Karpas-422 (cell line): ENCODE measurements at regions not wholly inside any gene's neighbourhood (a gene's known extent, or its start where the extent isn't known, plus 50 kb on each side); places are given as distances from the start of the nearest gene placed in this dataset.
A peak's percentile ranks its signal among the peaks of the same experiment; 100 is the strongest.

Source experiments
- DNase-seq: peaks from one replicate; pipeline ENCODE4 v3.0.0-alpha.2; 2015
- H2AFZ ChIP-seq: fragments of 200-600 bp; sonication (generic); 2 replicates; pipeline ENCODE4 v1.6.1; 2014; ENCODE audit warnings: antibody characterized with exemption, low read length, mixed read lengths
- H3K27ac ChIP-seq: fragments of 200-600 bp; sonication (generic); 2 replicates; pipeline ENCODE4 v1.5.1; 2014; ENCODE audit warnings: mild to moderate bottlenecking, low read length, moderate library complexity
- H3K27me3 ChIP-seq: fragments of 200-600 bp; sonication (generic); 2 replicates; pipeline ENCODE4 v1.6.1; 2014; ENCODE audit warnings: low read length, mixed read lengths
- H3K36me3 ChIP-seq: fragments of 200-600 bp; sonication (generic); 2 replicates; pipeline ENCODE4 v1.6.1; 2014; ENCODE audit warnings: low read length, mixed read lengths; ENCODE audit not compliant: insufficient read depth
- H3K4me1 ChIP-seq: fragments of 200-600 bp; sonication (generic); 2 replicates; pipeline ENCODE4 v1.6.1; 2014; ENCODE audit warnings: mild to moderate bottlenecking, low read length, mixed read lengths
- H3K4me2 ChIP-seq: fragments of 200-600 bp; sonication (generic); 2 replicates; pipeline ENCODE4 v1.6.1; 2014; ENCODE audit warnings: low read length, low read depth, mild to moderate bottlenecking; ENCODE audit not compliant: poor library complexity, severe bottlenecking
- H3K4me3 ChIP-seq: fragments of 200-600 bp; sonication (generic); 2 replicates; pipeline ENCODE4 v1.5.1; 2014; ENCODE audit warnings: mild to moderate bottlenecking, antibody characterized with exemption, low read length, mixed read lengths
- H3K79me2 ChIP-seq: fragments of 200-600 bp; sonication (generic); 2 replicates; pipeline ENCODE4 v1.6.1; 2014; ENCODE audit warnings: mild to moderate bottlenecking, low read length, mixed read lengths
- H3K9ac ChIP-seq: fragments of 200-600 bp; sonication (generic); 2 replicates; pipeline ENCODE4 v1.6.0; 2014; ENCODE audit warnings: low read length
- H3K9me2 ChIP-seq: fragments of 200-600 bp; sonication (generic), shearing (Covaris generic); replicated peaks from 2 replicates; pipeline ENCODE4 v1.6.0; 2014; ENCODE audit warnings: mild to moderate bottlenecking, low read length, moderate library complexity; ENCODE audit not compliant: insufficient read depth
- H3K9me3 ChIP-seq: fragments of 300-700, 200-600 bp; sonication (generic); 2 replicates; pipeline ENCODE4 v1.6.1; 2014; ENCODE audit warnings: low read length, mixed read lengths
- H4K20me1 ChIP-seq: fragments of 200-600 bp; sonication (generic); 2 replicates; pipeline ENCODE4 v1.6.1; 2014; ENCODE audit warnings: mild to moderate bottlenecking, antibody characterized with exemption, low read length, low read depth; ENCODE audit not compliant: insufficient read depth

- Histone ChIP-seq H2AFZ (no peak overlapping the region), H3K4me3 (peak overlapping the region; percentile 25; the same call in 1 of the 2 replicates), H4K20me1 (no peaks in the 10 kb centered on the region), H3K9me3 (no peaks in the 10 kb centered on the region), H3K4me2 (peak overlapping the region; percentile 50), H3K27me3 (no peaks in the 10 kb centered on the region), H3K4me1 (peaks cover 42% of the 10 kb centered on the region), H3K9me2 (no peaks in the 10 kb centered on the region), H3K36me3 (peaks cover 9% of the 10 kb centered on the region; the same call in 1 of the 2 replicates), H3K79me2 (peaks cover 93% of the 10 kb centered on the region), H3K9ac (no peak overlapping the region), H3K27ac (no peak overlapping the region)
- DNase-seq: no peak
These were observed 281.0 kb downstream of the PTPRC start for GRCh38 chr1:198919667-198920398.

- Histone ChIP-seq H3K27me3 (no peaks in the 10 kb centered on the region), H3K27ac (no peak overlapping the region), H3K79me2 (peaks cover 91% of the 10 kb centered on the region), H3K9me3 (no peaks in the 10 kb centered on the region), H3K4me2 (no peak overlapping the region), H2AFZ (no peak overlapping the region), H3K9me2 (no peaks in the 10 kb centered on the region), H3K4me3 (no peak overlapping the region), H3K4me1 (peaks cover 39% of the 10 kb centered on the region), H3K36me3 (peaks cover 15% of the 10 kb centered on the region), H3K9ac (no peak overlapping the region), H4K20me1 (no peaks in the 10 kb centered on the region)
- DNase-seq: no peak
These were observed 284.0 kb downstream of the PTPRC start for GRCh38 chr1:198922638-198923430.

- Histone ChIP-seq H3K4me1 (peaks cover 39% of the 10 kb centered on the region), H3K9ac (no peak overlapping the region), H2AFZ (no peak overlapping the region), H3K4me2 (no peak overlapping the region), H3K4me3 (no peak overlapping the region), H4K20me1 (no peaks in the 10 kb centered on the region), H3K79me2 (peaks cover 88% of the 10 kb centered on the region), H3K27me3 (no peaks in the 10 kb centered on the region), H3K27ac (no peak overlapping the region), H3K36me3 (peaks cover 13% of the 10 kb centered on the region), H3K9me2 (no peaks in the 10 kb centered on the region), H3K9me3 (no peaks in the 10 kb centered on the region)
- no peak for DNase-seq
These were observed 285.2 kb downstream of the PTPRC start for GRCh38 chr1:198923993-198924392.

GRCh38 chr1:198925567-198925966 is 286.7 kb downstream of the PTPRC start:
- H3K79me2 ChIP-seq: peaks cover 89% of the 10 kb centered on the region
- no peak overlapping the region for H2AFZ ChIP-seq
- peaks cover 40% of the 10 kb centered on the region for H3K4me1 ChIP-seq
- H4K20me1 ChIP-seq: no peaks in the 10 kb centered on the region
- H3K9me2 ChIP-seq: no peaks in the 10 kb centered on the region
- DNase-seq: no peak
- H3K4me3 ChIP-seq: no peak overlapping the region
- H3K36me3 ChIP-seq: peaks cover 8% of the 10 kb centered on the region
- H3K9me3 ChIP-seq: no peaks in the 10 kb centered on the region
- no peak overlapping the region for H3K4me2 ChIP-seq
- H3K9ac ChIP-seq: no peak overlapping the region
- H3K27ac ChIP-seq: no peak overlapping the region
- H3K27me3 ChIP-seq: no peaks in the 10 kb centered on the region

- H3K36me3 ChIP-seq: peaks cover 8% of the 10 kb centered on the region
- H3K27ac ChIP-seq: no peak overlapping the region
- H3K9me3 ChIP-seq: no peaks in the 10 kb centered on the region
- H3K4me1 ChIP-seq: peaks cover 48% of the 10 kb centered on the region
- no peaks in the 10 kb centered on the region for H3K27me3 ChIP-seq
- no peak overlapping the region for H3K4me3 ChIP-seq
- no peak overlapping the region for H3K4me2 ChIP-seq
- H4K20me1 ChIP-seq: no peaks in the 10 kb centered on the region
- H3K79me2 ChIP-seq: peaks cover 90% of the 10 kb centered on the region
- DNase-seq: no peak
- H3K9me2 ChIP-seq: no peaks in the 10 kb centered on the region
- no peak overlapping the region for H2AFZ ChIP-seq
- no peak overlapping the region for H3K9ac ChIP-seq
These were observed 288.3 kb downstream of the PTPRC start for GRCh38 chr1:198927129-198927528.

GRCh38 chr1:198929111-198929604 is 290.3 kb downstream of the PTPRC start:
- Histone ChIP-seq H4K20me1 (no peaks in the 10 kb centered on the region), H3K9ac (no peak overlapping the region), H2AFZ (no peak overlapping the region; the same call in 1 of the 2 replicates), H3K9me2 (no peaks in the 10 kb centered on the region), H3K27ac (peak overlapping the region; percentile 77), H3K9me3 (no peaks in the 10 kb centered on the region), H3K4me2 (peak overlapping the region; percentile 73), H3K4me1 (peaks cover 59% of the 10 kb centered on the region), H3K27me3 (no peaks in the 10 kb centered on the region), H3K4me3 (peak overlapping the region; percentile 4; the same call in 1 of the 2 replicates), H3K36me3 (peaks cover 8% of the 10 kb centered on the region), H3K79me2 (peaks cover 92% of the 10 kb centered on the region)
- no peak for DNase-seq

GRCh38 chr1:198929961-198930599 is 291.2 kb downstream of the PTPRC start:
- Histone ChIP-seq H3K27me3 (no peaks in the 10 kb centered on the region), H3K79me2 (peaks cover 93% of the 10 kb centered on the region), H2AFZ (peak overlapping the region; percentile 21; the same call in 1 of the 2 replicates), H3K9me2 (no peaks in the 10 kb centered on the region), H3K36me3 (peaks cover 8% of the 10 kb centered on the region), H3K9me3 (no peaks in the 10 kb centered on the region), H3K9ac (peak overlapping the region; percentile 55), H4K20me1 (no peaks in the 10 kb centered on the region), H3K4me1 (peaks cover 68% of the 10 kb centered on the region), H3K4me3 (peak overlapping the region; percentile 54), H3K27ac (peak overlapping the region; percentile 77), H3K4me2 (peak overlapping the region; percentile 73)
- DNase-seq: peak; percentile 72
